Activated CD4-positive, alpha-beta T cell treated with anti-CD3 and anti-CD28 coated beads, Interleukin-2, amount 50 U/mL, for 16 hours (primary cell): ENCODE measurements at regions not wholly inside any gene's neighbourhood (a gene's known extent, or its start where the extent isn't known, plus 50 kb on each side); places are given as distances from the start of the nearest gene placed in this dataset.
"Not testable (repeated sequence)": the region's sequence is repeated elsewhere in the genome, so short reads cannot be mapped to it uniquely, and the experiment has no call there.

Source experiments
- DNase-seq: peaks from one replicate; pipeline ENCODE4 v3.0.0-alpha.2; 2020

GRCh38 chrX:155819966-155820491 is 61.1 kb upstream of the VAMP7 start:
- DNase-seq: peak; percentile 46

DNA sequence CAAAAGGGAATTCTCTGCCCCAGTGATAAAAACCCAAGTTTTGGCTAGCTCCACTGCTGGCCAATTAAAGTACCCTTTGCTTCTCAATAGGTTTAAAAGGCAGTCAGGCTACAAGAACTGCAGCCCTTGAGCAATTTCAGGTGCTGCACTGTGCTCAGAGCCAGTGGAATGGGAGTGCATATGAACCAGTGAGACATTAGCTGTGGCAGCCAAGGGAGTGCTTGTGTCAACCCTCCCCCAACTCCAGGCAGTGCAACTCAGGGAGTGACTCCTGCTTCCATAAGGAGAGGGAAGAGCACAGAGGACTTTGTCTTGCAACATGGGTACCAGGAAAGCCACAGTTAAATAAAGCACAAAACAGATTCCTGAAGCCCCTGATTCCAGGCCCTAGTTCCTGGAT is 61.6 kb upstream of the VAMP7 start:
- DNase-seq: no peak

DNA sequence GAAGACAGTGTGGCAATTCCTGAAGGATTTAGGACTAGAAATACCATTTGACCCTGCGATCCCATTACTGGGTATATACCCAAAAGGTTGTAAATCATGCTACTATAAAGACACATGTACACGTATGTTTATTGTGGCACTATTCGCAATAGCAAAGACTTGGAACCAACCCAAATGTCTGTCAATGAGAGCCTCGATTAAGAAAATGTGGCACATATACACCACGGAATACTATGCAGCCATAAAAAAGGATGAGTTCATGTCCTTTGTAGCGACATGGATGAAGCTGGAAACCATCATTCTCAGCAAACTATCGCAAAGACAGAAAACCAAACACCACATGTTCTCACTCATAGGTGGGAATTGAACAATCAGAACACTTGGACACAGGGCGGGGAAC is 66.8 kb upstream of the VAMP7 start:
- DNase-seq: not testable (repeated sequence)

GRCh38 chrX:155779831-155780230 is 101.3 kb upstream of the VAMP7 start:
- no peak for DNase-seq

- no peak for DNase-seq
These were observed 102.1 kb upstream of the VAMP7 start for GRCh38 chrX:155778844-155779553.

GRCh38 chrX:155774387-155774786 is 106.8 kb upstream of the VAMP7 start:
- no peak for DNase-seq

DNA sequence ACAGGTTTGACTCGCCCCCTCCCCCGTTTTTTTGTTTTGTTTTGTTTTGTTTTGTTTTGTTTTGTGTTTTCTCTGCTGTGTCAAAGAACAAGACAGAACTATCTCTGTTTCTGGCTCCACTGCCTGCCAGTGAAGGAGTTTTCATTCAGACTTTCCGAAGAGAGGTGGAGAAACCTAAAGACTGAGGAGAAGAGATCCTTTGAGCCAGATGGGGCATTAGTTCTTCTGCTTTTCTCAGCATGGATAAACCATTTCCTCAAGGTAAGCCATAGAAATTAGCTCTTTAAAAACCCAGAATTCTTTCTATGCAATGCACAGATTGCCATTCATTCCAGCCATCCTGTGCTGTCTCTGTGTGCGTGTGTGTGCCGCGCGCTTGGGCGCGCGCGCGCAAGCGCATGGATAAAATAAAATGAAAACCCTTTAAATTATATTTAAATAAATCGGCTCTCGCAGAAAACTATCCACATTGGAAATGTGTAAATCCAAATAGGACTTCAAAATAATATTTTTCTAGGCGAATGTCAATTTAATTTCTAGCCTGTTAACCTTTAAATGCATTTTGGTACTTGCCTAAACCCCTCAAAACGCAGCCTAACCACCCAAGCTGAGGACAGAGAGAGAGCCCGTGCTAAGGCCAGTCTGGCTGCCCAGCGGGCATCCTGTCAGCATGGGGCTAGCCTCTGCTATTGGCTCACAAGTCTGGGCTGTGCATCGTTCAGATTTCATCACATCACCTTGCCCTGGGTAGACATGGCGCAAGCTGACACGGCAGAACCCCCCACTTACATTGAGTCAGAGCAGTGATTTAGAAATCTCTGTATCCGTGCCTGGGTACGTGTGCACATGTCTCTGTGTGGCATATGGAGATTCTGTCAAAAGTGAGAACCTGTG is 113.0 kb upstream of the VAMP7 start:
- DNase-seq: no peak

DNA sequence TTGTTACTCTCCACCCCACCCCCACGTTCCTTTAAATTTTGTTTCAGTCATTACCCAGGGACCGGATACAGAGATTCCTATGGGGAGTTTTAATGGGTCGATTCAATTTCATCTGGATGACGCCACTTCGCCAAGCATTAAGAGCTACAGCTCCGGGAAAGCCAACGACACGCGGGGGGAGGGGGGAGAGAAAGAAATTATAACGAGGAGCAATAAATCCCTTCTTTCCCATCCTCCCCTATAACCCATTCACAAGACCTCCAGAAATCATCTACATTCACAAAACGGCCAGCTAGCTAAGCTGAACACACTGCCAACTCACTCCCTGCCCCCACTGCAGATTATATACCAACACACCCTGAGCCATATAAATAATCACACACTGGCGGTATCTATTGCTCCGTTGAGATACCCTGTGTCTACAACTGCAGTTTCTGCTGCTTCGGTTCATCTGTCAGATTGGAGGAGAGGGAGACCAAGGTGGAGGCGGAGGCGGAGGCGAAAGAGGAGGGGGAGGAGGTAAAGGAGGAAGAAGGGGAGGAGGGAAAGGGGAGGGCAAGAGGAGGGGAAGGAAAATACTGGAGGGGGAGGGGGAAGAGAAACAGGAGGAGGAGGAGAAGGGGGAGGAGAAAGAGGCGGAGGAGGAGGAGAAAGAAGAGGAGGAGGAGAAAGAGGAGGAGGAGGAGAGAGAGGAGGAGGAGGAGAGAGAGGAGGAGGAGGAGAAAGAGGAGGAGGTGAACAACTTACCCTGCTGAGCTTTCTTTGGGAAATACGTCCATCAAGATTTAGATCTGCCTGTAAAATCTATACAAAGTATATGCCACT is 113.9 kb upstream of the VAMP7 start:
- DNase-seq: peak; percentile 66

- no peak for DNase-seq
These were observed 114.8 kb upstream of the VAMP7 start for GRCh38 chrX:155766321-155766720.

DNA sequence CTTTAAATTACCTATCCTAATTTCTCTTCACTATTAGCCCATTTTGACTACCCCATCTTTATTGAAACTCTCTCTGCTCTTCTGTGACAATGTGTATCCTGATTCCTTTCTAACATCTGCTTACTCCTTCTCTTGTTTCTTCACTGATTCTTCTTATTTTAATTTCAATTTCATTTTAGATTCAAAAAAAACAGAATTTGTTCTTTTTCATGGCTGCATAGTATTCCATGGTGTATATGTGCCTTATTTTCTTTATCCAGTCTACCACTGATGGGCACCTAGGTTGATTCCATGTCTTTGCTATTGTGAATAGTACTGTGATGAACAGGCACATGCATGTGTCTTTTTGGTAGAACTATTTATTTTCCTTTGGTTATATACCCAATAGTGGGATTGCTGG is 120.0 kb upstream of the VAMP7 start:
- DNase-seq: no peak

DNA sequence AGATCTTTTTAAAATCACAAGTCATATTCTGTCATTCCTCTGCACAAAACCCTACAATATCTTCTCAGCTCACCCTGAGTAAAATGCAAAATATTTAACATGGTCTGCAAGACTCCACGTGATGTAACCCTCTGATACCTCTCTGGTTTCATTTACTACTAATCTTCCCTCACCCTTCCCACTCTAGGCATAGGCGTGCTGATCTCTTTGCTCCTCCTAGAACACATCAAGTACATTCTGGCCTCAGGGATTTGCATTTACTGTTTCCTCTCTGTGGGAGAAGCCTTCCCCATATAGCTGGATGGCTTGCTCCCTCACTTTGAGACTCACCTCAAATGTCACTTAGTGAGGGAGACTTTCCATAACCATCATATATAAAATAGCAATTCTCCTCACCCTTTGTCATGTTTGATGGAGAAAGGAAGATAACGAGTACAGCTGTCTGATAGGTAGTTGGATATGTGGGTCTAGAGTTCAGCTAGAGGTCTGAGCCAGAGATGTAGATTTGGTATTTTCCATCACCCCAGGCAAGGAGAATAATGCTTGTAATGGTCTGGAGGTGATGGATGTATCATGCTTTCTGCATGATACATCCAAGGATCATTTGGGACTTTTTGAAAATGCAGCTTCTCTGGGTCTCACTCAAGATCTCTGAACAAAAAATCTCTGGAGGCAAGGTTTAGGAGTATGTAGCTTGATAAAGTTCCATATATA is 123.9 kb upstream of the VAMP7 start:
- no peak for DNase-seq

DNA sequence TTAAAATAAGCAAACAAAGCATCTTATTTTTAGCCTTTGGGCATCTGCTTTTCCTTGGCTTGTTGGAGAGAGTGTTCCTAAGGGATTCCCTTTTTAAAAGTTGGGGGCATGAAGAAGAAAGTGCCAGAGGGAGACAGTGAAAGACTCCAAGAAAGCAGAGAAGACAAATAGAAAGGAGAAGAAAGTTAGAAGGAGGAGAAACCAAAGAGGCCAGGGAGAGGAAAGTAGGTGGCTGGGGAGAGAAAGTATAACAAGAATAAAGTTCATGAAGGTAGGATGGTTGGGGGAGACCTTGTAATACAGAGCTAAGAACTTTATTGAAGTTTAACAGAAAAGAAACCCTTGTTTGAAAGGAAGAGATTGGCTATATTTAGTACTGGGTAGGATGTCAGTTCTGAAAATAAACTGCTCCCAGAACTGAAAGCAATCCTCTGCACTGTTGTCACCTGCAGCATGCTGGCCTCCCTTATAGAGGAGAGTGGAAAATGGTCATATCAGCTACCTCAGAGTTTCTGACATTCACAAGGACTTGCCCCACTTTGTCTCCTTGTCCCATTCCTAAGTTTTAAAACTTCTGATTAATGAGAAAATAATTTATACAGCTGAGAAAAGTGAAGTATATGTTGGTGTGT is 125.3 kb upstream of the VAMP7 start:
- DNase-seq: no peak

DNA sequence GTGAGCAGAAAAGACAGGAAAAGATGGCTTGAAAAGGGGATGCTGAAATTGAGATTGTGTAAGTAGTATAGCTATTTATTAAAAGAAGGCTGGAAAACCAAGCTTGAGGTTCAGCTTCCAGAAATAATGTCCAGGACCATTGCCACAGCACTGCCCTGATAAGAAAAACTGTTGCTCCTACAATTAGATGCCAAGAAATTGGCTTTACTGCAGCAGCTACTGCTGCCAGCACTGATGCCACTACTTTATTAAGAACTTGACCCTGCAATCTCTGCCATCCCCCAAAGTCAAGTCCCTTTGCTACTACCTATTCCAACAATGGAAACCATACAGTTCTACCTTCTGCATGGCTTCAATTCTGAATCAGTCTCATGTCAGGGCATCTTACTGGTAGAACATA is 130.0 kb upstream of the VAMP7 start:
- no peak for DNase-seq

- DNase-seq: no peak
These were observed 133.6 kb upstream of the VAMP7 start for GRCh38 chrX:155747520-155747919.

GRCh38 chrX:155745792-155746191 is 133.0 kb upstream of the TMLHE start:
- DNase-seq: no peak

DNA sequence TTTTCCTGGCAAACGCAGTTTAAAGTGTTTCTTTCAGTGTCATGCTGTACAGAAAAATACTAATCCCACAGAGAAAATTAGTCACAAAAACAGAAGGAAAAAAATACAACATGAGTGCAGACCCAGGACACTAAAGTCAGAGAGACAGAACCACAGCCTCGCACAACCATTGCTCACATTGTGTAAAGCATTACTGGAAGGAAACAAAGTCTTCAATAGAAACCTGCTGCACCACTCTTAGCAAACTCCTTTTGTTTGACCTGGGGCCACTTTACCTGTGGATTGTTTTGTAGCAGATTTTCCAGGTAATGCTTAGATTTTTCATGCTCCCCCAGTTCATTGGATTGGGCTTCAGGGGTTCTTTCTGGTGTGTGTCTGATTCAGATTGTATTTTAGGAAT is 131.8 kb upstream of the TMLHE start:
- no peak for DNase-seq

GRCh38 chrX:155728335-155728734 is 115.6 kb upstream of the TMLHE start:
- DNase-seq: not testable (repeated sequence)

- no peak for DNase-seq
These were observed 106.3 kb upstream of the TMLHE start for GRCh38 chrX:155718972-155719586.

- no peak for DNase-seq
These were observed 102.4 kb upstream of the TMLHE start for GRCh38 chrX:155715141-155715540.

- no peak for DNase-seq
These were observed 82.7 kb upstream of the TMLHE start for GRCh38 chrX:155695419-155695818.

DNA sequence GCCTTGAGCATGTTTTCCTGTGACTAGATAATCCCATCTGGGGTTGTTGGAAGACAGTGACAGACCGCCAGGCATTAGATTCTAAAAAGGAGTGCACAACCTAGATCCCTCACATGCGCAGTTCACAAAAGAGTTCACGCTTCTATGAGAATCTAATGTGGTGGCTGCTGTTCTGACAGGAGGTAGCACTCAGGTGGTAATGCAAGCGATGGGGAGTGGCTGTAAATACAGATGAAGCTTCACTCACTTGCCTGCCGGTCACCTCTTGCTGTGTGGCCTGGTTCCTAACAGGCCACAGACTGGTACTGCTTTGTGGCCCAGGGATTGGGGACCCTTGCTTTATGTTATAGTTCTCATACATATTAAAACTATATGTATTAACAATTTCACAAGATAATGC is 81.9 kb upstream of the TMLHE start:
- no peak for DNase-seq

DNA sequence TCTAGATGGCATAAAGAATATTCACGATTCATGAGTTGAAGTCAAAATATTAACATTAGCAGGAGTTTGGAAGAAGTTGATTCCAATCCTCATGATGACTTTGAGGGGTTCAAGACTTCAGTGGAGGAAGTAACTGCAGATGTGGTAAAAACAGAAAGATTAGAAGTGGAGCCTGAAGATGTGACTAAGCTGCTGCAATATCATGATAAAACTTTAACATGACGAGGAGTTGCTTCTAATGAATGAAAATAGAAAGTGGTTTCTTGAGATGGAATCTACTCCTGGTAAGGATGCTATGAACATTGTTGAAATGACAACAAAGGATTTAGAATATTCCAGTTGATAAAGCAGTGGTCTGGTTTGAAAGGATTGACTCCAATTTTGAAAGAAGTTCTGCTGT is 70.1 kb upstream of the TMLHE start:
- DNase-seq: no peak
